ENCODE measurements at regions not wholly inside any gene's neighbourhood (a gene's known extent, or its start where the extent isn't known, plus 50 kb on each side); places are given as distances from the start of the nearest gene placed in this dataset.
A peak's percentile ranks its signal among the peaks of the same experiment; 100 is the strongest.

DNA sequence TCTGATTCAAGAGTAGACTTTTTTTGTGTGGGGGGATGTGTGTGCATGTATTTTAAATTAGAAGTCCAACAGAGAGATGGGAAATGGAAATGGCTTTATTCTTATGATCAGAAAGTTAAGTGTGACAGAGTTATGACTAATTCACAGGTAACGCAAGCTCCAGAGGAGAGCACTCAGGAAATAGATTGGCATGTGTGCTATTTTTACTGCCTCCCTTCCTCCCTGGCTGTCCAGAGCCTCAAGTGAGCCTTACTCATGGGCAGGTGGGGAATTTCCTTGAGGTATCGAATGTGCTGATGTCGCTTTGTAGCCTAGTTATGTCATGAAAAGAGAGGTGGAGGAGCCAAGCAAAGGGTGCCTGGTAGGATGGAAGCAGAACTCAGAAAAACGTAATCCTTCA, 70.3 kb upstream of the BDNF start:
- H3K36me3 ChIP-seq (ENCODE audit: low read depth): no peaks in the 10 kb centered on the region
- intact Hi-C loops (cut with DNase I, micrococcal nuclease): no loop called here
- ATAC-seq (peak; percentile 44), DNase-seq (no peak)
- H3K4me3 ChIP-seq: no peak overlapping the region
- H3K9me3 ChIP-seq: no peaks in the 10 kb centered on the region
- TF ChIP-seq, protein P1, sequence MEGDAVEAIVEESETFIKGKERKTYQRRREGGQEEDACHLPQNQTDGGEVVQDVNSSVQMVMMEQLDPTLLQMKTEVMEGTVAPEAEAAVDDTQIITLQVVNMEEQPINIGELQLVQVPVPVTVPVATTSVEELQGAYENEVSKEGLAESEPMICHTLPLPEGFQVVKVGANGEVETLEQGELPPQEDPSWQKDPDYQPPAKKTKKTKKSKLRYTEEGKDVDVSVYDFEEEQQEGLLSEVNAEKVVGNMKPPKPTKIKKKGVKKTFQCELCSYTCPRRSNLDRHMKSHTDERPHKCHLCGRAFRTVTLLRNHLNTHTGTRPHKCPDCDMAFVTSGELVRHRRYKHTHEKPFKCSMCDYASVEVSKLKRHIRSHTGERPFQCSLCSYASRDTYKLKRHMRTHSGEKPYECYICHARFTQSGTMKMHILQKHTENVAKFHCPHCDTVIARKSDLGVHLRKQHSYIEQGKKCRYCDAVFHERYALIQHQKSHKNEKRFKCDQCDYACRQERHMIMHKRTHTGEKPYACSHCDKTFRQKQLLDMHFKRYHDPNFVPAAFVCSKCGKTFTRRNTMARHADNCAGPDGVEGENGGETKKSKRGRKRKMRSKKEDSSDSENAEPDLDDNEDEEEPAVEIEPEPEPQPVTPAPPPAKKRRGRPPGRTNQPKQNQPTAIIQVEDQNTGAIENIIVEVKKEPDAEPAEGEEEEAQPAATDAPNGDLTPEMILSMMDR (IDR thresholded peaks at IDR 0.05): no peak
- no peaks in the 10 kb centered on the region for H3K4me1 ChIP-seq (ENCODE audit: low read depth)

DNA sequence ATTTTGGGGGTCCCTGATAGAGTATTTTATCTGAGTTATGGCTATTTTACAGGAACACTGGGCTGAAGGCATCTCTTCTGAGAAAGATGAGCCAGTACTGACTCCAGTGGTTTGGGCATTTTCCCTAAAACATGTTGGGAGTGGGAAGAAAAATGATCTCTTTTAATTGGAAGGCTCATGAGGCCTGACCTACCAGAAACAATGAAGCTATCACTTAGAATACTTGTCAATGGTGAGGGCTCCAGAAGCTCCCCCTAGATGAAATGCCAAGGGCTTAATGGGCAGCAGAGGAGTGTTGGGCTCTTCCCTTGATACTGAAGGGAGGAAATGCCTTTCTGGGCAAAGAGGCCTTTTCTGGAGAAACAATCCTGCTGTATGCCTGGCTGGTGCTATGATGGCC, 63.5 kb upstream of the BDNF start:
- H3K9me3 ChIP-seq: no peaks in the 10 kb centered on the region
- no peaks in the 10 kb centered on the region for H3K4me1 ChIP-seq (ENCODE audit: low read depth)
- DNase-seq (no peak), ATAC-seq (no peak)
- intact Hi-C loops (cut with DNase I, micrococcal nuclease): no loop called here
- no peak overlapping the region for H3K4me3 ChIP-seq
- H3K36me3 ChIP-seq (ENCODE audit: low read depth): no peaks in the 10 kb centered on the region
- TF ChIP-seq, protein P1 (IDR thresholded peaks at IDR 0.05): no peak

DNA sequence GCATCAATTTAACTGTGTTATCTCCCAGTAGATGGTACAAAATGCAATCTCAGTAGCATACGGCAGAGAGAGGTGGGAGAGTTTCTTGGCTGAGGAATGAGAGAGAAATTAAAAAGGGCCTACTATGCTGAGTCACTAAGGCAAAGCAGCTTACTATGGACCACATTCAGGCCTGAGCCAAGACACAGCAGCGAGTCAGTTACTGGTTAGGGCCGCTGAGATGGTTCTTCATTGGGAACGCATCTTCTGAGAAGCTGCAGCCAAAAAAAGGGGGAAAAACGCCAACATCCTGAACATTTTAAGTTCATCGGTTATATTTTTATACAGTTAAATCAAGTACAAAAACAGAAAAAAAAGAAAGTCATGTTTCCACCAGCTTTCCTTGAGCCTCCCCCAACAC, 61.1 kb upstream of the BDNF start:
- no peak for ATAC-seq
- H3K4me3 ChIP-seq: no peak overlapping the region
- no peak for DNase-seq
- TF ChIP-seq, protein P1 (IDR thresholded peaks at IDR 0.05): no peak
- intact Hi-C loops (cut with DNase I, micrococcal nuclease): no loop called here
- no peaks in the 10 kb centered on the region for H3K4me1 ChIP-seq (ENCODE audit: low read depth)
- H3K36me3 ChIP-seq (ENCODE audit: low read depth): no peaks in the 10 kb centered on the region
- H3K9me3 ChIP-seq: no peaks in the 10 kb centered on the region

DNA sequence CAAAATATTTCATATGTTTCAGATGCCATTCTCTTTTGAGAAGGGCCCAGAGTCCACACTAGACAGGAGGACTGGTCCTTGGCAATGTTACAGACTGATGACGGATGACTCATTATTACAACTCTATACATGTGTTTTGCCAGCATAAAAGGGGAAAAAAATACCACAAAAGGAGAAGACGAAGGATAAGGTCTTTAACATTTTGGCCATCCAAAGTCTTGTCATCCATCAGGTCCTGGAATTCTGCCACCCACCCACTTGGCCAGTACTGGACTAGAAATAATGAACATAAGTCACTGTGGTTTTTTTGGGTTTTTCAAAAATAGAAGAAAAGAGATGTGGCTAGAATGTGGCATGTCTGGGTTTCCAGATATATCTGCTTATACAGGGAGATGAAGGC, 57.7 kb upstream of the BDNF start:
- no peaks in the 10 kb centered on the region for H3K9me3 ChIP-seq
- DNase-seq (no peak), ATAC-seq (no peak)
- no peaks in the 10 kb centered on the region for H3K4me1 ChIP-seq (ENCODE audit: low read depth)
- no peaks in the 10 kb centered on the region for H3K36me3 ChIP-seq (ENCODE audit: low read depth)
- no peak overlapping the region for H3K4me3 ChIP-seq
- TF ChIP-seq, protein P1 (IDR thresholded peaks at IDR 0.05): no peak
- intact Hi-C loops (cut with DNase I, micrococcal nuclease): no loop called here

DNA sequence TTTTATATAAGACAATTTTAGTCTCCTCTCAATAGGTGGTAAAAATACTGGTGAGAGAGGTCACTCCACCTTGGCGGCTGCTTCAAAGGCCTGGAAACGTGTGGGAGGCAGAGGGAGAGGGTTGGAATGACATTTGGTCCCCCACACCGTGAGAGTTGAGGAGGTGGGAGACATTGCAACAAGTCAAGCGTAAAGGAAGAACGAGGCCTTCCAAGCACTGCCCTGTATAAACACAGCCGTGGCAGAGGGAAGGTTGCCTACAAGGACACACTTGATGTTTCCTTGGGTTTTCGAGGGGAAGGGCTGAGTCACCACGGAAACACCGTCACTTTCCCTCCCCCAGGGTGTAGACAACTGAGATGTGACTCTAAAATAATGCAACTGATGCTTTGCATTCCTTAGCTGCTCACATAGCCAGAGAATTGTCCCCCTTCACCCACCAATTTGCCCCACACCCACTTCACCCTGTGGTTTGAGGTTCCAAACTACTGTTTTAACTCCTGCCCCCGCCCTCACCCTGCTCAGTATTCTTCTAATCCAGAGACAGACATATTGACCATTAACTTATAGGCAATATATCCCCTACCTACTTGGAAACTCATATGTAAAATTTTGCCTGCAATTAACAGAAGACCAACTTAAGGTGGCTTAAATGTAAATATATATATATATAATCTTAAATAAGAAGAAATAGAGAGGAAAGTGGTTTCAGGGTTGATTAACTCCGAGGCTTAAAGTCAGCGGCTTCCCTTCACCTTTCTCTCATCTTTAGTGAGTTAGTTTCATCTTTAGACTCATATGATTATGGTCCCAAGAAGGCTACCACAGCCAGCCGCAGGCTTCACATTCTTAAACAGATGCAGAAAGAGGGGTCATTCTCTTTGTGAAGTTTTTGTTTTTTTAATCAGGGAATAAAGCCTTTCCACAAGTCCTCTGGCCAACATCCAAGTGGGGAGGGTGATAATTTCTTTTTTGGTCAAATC, 54.1 kb upstream of the BDNF start:
- intact Hi-C loops (cut with DNase I, micrococcal nuclease): no loop called here
- TF ChIP-seq, protein P1 (IDR thresholded peaks at IDR 0.05): no peak
- H3K36me3 ChIP-seq (ENCODE audit: low read depth): no peaks in the 10 kb centered on the region
- DNase-seq (no peak), ATAC-seq (no peak)
- no peaks in the 10 kb centered on the region for H3K9me3 ChIP-seq
- H3K4me3 ChIP-seq: no peak overlapping the region
- H3K4me1 ChIP-seq (ENCODE audit: low read depth): no peaks in the 10 kb centered on the region
